GM12872 (cell line): ENCODE measurements at regions not wholly inside any gene's neighbourhood (a gene's known extent, or its start where the extent isn't known, plus 50 kb on each side); places are given as distances from the start of the nearest gene placed in this dataset.

Experiments used
- TF ChIP-seq, protein P1 (sequence below): IDR thresholded peaks from 3 replicates; pipeline ENCODE4 v1.5.1; 2011; ENCODE audit warnings: low read depth, mild to moderate bottlenecking, low read length, moderate library complexity; ENCODE audit not compliant: insufficient read depth

DNA sequence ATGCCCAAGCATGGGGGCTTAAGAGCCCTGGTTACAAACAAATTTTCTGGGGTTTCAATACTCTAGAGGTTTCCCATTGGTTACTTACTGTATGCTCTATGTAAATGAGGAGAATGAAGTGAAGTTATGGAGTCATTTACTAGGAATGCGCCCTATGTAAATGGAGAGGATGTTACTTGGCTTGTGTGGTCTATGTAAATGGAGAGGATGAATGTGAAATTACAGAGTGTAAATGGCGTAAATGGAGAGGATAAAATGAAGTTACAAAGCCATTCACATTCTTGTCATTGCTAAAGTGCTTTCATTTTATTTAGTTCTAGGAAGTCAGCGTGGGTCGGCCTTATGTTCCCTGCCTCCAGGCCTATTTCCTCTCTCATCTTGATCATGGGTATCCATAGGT is 810.5 kb upstream of the ADGRL3 start:
- TF ChIP-seq, protein P1, sequence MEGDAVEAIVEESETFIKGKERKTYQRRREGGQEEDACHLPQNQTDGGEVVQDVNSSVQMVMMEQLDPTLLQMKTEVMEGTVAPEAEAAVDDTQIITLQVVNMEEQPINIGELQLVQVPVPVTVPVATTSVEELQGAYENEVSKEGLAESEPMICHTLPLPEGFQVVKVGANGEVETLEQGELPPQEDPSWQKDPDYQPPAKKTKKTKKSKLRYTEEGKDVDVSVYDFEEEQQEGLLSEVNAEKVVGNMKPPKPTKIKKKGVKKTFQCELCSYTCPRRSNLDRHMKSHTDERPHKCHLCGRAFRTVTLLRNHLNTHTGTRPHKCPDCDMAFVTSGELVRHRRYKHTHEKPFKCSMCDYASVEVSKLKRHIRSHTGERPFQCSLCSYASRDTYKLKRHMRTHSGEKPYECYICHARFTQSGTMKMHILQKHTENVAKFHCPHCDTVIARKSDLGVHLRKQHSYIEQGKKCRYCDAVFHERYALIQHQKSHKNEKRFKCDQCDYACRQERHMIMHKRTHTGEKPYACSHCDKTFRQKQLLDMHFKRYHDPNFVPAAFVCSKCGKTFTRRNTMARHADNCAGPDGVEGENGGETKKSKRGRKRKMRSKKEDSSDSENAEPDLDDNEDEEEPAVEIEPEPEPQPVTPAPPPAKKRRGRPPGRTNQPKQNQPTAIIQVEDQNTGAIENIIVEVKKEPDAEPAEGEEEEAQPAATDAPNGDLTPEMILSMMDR = no peak

DNA sequence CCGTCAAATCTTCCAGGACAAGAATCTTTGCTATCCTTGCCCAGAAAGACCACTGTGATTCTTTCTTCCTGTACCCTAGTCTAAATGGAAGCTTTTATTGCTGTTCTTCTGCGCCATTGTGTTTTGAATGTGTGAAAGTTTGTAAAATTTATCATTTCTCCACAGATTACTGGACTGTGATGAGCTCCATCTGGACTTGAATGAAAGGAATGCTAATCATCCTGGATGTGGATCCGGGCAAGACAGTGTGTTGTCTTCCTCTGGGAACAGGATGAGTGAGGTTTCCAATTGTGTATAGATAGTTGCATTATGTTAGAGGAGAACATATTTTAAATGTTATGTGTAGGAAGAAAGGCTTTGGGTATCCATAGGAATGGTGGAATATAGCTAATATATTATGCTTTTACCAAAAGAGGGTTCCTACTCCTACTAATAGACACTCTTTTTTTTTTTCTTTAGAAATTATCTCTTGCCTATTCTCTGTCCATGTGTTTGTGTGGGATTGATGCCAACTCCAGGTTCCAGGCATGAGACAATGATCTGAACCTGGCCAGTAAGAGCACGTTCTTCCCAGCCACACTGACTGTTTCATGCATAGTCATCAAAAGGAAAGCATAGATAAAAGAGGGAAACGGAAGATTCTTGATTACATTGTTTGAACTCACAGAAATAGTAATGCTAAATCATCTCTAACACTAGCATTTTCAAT is 803.6 kb upstream of the ADGRL3 start:
- TF ChIP-seq, protein P1 = no peak

DNA sequence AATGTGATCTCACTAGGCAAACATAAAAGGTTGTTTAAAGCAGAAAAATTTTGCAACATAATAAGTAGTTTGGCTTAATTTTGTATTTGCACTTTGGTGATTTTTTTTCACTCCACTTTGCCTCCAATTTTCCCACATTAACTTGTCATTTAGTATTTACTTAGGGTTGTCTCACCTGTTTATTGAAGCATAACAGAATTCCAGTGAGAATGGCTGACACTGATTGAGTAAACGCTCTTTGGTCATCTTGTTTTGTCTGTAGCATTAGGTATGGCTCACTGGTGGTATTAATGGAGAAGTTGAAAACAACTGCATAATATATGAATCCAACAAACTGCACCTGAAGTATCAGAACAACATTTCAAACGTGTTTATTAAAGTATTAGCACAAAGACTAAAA is 799.5 kb upstream of the ADGRL3 start:
- TF ChIP-seq, protein P1 = no peak

DNA sequence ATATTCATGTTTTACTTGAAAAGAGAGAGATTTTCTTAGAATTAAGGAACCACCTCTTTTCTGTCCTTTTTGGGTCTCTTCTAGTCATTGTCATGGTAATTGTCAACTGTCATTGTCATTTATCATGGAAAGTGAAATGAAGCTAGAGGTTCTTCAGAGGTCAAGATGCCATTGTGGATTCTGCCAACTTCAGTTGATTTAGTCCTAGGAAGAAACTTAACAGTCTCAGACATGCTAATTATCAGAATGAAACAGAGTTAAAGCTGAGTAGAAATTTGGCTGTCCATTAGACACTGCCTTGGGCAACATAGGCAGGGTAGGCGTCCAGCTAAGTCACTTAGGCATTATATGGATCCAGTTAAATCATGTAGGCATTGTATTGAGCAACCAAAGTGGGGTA is 796.1 kb upstream of the ADGRL3 start:
- TF ChIP-seq, protein P1 = no peak

DNA sequence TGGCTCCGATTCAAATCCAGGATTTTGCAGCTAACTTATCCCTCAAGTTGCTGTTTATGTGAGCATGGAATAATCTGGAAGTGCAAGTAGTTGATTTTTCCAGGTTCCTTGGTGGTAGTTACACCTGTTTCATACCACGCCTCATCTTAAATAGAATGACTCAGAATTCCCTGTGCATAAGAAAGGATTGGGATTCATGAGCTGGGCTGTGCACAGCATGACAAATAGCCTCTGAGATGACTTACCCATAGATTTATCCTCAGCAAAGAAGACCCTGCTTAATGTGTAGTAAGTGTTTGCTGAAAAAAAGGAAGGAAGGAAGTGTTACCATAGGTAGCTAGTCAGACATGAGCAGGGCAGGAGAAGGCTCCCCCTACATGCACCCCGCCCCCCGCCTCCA is 777.7 kb upstream of the ADGRL3 start:
- TF ChIP-seq, protein P1 = no peak

DNA sequence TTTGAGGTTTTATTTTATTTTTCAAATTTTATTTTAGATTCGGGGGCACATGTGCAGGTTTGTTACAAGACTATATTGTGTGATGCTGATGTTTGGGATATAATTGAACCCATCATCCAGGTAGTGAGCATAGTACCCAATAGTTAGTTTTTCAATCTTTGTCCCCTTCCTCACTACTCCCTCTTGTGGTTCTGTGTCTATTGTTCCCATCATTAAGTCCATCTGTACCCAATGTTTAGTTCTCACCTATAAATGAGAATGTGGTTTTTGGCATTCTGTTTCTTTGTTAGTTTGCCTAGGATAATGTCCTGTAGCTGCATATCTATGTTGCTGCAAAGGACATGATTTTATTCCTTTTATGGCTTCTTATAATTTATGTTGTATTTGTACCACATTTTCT is 767.2 kb upstream of the ADGRL3 start:
- TF ChIP-seq, protein P1 = no peak

DNA sequence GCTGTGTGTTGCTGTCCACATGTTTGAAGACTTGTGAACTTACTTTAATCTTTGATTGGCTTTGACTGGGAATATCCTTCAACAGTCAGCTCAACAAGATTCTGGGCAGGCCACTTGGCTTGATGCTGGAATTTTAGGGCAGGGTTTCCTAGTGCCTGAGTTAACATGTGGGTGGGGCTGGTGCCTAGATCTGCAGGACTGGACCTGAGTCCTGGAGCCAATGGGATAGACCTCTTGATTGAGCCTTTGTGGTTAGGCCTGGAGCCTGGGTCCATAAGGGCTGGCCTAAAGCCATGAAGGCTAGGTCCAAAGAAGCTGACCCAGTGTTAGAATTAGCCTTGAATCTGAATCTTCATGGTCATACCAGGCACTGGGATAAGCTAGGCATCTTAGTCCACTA is 757.1 kb upstream of the ADGRL3 start:
- TF ChIP-seq, protein P1 = no peak
